ENCODE measurements at regions not wholly inside any gene's neighbourhood (a gene's known extent, or its start where the extent isn't known, plus 50 kb on each side); places are given as distances from the start of the nearest gene placed in this dataset.

GRCh38 chr5:60447488-60447920 lies 252.5 kb downstream of the DEPDC1B start:
- H3K27me3 ChIP-seq (ENCODE audit: control insufficient read depth in 4 of 4, insufficient read depth in 4 of 4, low read length in 3 of 4), result no peaks in the 10 kb centered on the region

GRCh38 chr5:60446917-60447316 lies 253.0 kb downstream of the DEPDC1B start:
- Histone ChIP-seq H3K27me3 (ENCODE audit: control insufficient read depth in 4 of 4, insufficient read depth in 4 of 4, low read length in 3 of 4) (no peaks in the 10 kb centered on the region), H3K4me3 (ENCODE audit: low read depth in 1 of 3, low read length in 3 of 3) (no peak overlapping the region), H3K27ac (ENCODE audit: low read depth in 1 of 2, low read length in 2 of 2) (no peak overlapping the region), H3K9ac (ENCODE audit: low read depth in 1 of 2, low read length in 2 of 2) (no peak overlapping the region), H3K36me3 (ENCODE audit: control insufficient read depth in 4 of 4, insufficient read depth in 3 of 4, low read depth in 1 of 4, low read length in 3 of 4) (no peaks in the 10 kb centered on the region), H3K4me1 (ENCODE audit: control insufficient read depth in 4 of 4, insufficient read depth in 4 of 4, low read length in 3 of 4) (no peaks in the 10 kb centered on the region), H3K9me3 (ENCODE audit: control insufficient read depth in 4 of 4, low read length in 3 of 4) (no peaks in the 10 kb centered on the region)
- 61% methylated on average over 3 of the region's 3 CpGs for WGBS
- TF ChIP-seq HNF4A (conservative IDR thresholded peaks at IDR 0.05), result no peak
- no peak for TF ChIP-seq FOXA1 (IDR thresholded peaks at IDR 0.05)
- TF ChIP-seq JUND (IDR thresholded peaks at IDR 0.05), result no peak
- no peak for TF ChIP-seq TAF1 (conservative IDR thresholded peaks at IDR 0.05)
- no peak for DNase-seq (ENCODE audit: low spot score)

More at GRCh38 chr5:60447488-60447920, 252.5 kb downstream of the DEPDC1B start:
- Histone ChIP-seq H3K4me1 (ENCODE audit: control insufficient read depth in 4 of 4, insufficient read depth in 4 of 4, low read length in 3 of 4) (no peaks in the 10 kb centered on the region), H3K9ac (ENCODE audit: low read depth in 1 of 2, low read length in 2 of 2) (no peak overlapping the region), H3K36me3 (ENCODE audit: control insufficient read depth in 4 of 4, insufficient read depth in 3 of 4, low read depth in 1 of 4, low read length in 3 of 4) (no peaks in the 10 kb centered on the region), H3K27ac (ENCODE audit: low read depth in 1 of 2, low read length in 2 of 2) (no peak overlapping the region), H3K4me3 (ENCODE audit: low read depth in 1 of 3, low read length in 3 of 3) (no peak overlapping the region), H3K9me3 (ENCODE audit: control insufficient read depth in 4 of 4, low read length in 3 of 4) (no peaks in the 10 kb centered on the region)
- no peak for TF ChIP-seq GABPA (IDR thresholded peaks at IDR 0.05 in 1 of 2, conservative IDR thresholded peaks at IDR 0.05 in 1 of 2)
- no peak for TF ChIP-seq FOXA1 (IDR thresholded peaks at IDR 0.05)
- TF ChIP-seq SP1 (IDR thresholded peaks at IDR 0.05), result no peak
- no peak for TF ChIP-seq REST (IDR thresholded peaks at IDR 0.05)
- no peak for TF ChIP-seq ZBTB33 (IDR thresholded peaks at IDR 0.05)
- no peak for TF ChIP-seq ATF3 (IDR thresholded peaks at IDR 0.05)
- TF ChIP-seq RAD21 (IDR thresholded peaks at IDR 0.05), result no peak
- TF ChIP-seq RXRA (IDR thresholded peaks at IDR 0.05), result no peak
- no peak for TF ChIP-seq EGR1 (IDR thresholded peaks at IDR 0.05; ENCODE audit: low read depth in 2 of 2)
- TF ChIP-seq YY1 (IDR thresholded peaks at IDR 0.05), result no peak
- TF ChIP-seq FOXA2 (IDR thresholded peaks at IDR 0.05), result no peak
- no peak for DNase-seq (ENCODE audit: low spot score)
- 28% methylated on average over 5 of the region's 5 CpGs for WGBS

- Histone ChIP-seq H3K9me3 (ENCODE audit: control insufficient read depth in 4 of 4, low read length in 3 of 4) (no peaks in the 10 kb centered on the region), H3K27ac (ENCODE audit: low read depth in 1 of 2, low read length in 2 of 2) (no peak overlapping the region), H3K9ac (ENCODE audit: low read depth in 1 of 2, low read length in 2 of 2) (no peak overlapping the region), H3K4me3 (ENCODE audit: low read depth in 1 of 3, low read length in 3 of 3) (no peak overlapping the region), H3K4me1 (ENCODE audit: control insufficient read depth in 4 of 4, insufficient read depth in 4 of 4, low read length in 3 of 4) (no peaks in the 10 kb centered on the region), H3K27me3 (ENCODE audit: control insufficient read depth in 4 of 4, insufficient read depth in 4 of 4, low read length in 3 of 4) (no peaks in the 10 kb centered on the region), H3K36me3 (ENCODE audit: control insufficient read depth in 4 of 4, insufficient read depth in 3 of 4, low read depth in 1 of 4, low read length in 3 of 4) (no peaks in the 10 kb centered on the region)
- DNase-seq (ENCODE audit: low spot score), result no peak
- 69% methylated on average over 1 of the region's 1 CpG for WGBS
- no peak for TF ChIP-seq FOXA2 (IDR thresholded peaks at IDR 0.05)
- TF ChIP-seq ZBTB33 (IDR thresholded peaks at IDR 0.05), result no peak
- no peak for TF ChIP-seq RXRA (IDR thresholded peaks at IDR 0.05)
- no peak for TF ChIP-seq NR2F2 (IDR thresholded peaks at IDR 0.05)
- TF ChIP-seq REST (IDR thresholded peaks at IDR 0.05), result no peak
- no peak for TF ChIP-seq RAD21 (IDR thresholded peaks at IDR 0.05)
- TF ChIP-seq EGR1 (IDR thresholded peaks at IDR 0.05; ENCODE audit: low read depth in 2 of 2), result no peak
- no peak for TF ChIP-seq MAX (IDR thresholded peaks at IDR 0.05)
- no peak for TF ChIP-seq TAF1 (conservative IDR thresholded peaks at IDR 0.05)
- TF ChIP-seq ATF3 (IDR thresholded peaks at IDR 0.05), result no peak
Observed at GRCh38 chr5:60445921-60446320, 254.0 kb downstream of the DEPDC1B start.

All from liver (tissue), 7 donors.